ENCODE measurements at regions not wholly inside any gene's neighbourhood (a gene's known extent, or its start where the extent isn't known, plus 50 kb on each side); places are given as distances from the start of the nearest gene placed in this dataset.

DNA sequence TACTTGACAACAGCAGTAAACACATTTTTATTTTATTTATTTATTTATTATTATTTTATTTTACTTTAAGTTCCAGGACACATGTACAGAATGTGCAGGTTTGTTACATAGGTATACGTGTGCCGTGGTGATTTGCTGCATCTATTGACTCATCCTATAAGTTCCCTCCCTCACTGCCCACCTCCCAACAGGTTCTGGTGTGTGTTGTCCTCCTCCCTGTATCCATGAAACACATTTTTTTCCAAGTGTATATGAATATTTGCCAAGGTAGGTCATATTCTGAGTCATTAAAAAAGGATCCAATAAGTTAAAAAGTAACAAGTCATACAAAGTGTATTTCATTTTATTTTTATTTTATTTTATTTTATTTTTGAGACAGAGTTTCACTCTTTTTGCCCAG lies 567.3 kb upstream of the KCNMB2 start:
- TF ChIP-seq ZFX (IDR thresholded peaks at IDR 0.05) = no peak
- TF ChIP-seq, protein P1, sequence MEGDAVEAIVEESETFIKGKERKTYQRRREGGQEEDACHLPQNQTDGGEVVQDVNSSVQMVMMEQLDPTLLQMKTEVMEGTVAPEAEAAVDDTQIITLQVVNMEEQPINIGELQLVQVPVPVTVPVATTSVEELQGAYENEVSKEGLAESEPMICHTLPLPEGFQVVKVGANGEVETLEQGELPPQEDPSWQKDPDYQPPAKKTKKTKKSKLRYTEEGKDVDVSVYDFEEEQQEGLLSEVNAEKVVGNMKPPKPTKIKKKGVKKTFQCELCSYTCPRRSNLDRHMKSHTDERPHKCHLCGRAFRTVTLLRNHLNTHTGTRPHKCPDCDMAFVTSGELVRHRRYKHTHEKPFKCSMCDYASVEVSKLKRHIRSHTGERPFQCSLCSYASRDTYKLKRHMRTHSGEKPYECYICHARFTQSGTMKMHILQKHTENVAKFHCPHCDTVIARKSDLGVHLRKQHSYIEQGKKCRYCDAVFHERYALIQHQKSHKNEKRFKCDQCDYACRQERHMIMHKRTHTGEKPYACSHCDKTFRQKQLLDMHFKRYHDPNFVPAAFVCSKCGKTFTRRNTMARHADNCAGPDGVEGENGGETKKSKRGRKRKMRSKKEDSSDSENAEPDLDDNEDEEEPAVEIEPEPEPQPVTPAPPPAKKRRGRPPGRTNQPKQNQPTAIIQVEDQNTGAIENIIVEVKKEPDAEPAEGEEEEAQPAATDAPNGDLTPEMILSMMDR (conservative IDR thresholded peaks at IDR 0.05) = no peak
- H3K27ac ChIP-seq = no peak overlapping the region

GRCh38 chr3:177973241-177973840 lies 562.9 kb upstream of the KCNMB2 start:
- no peak overlapping the region for H3K27ac ChIP-seq
- TF ChIP-seq ZFX (IDR thresholded peaks at IDR 0.05) = no peak
- TF ChIP-seq, protein P1 (conservative IDR thresholded peaks at IDR 0.05) = no peak

- TF ChIP-seq, protein P1 (conservative IDR thresholded peaks at IDR 0.05) = no peak
- TF ChIP-seq ZFX (IDR thresholded peaks at IDR 0.05) = no peak
- H3K27ac ChIP-seq = no peak overlapping the region
These were observed 560.0 kb upstream of the KCNMB2 start for GRCh38 chr3:177976241-177976640.

DNA sequence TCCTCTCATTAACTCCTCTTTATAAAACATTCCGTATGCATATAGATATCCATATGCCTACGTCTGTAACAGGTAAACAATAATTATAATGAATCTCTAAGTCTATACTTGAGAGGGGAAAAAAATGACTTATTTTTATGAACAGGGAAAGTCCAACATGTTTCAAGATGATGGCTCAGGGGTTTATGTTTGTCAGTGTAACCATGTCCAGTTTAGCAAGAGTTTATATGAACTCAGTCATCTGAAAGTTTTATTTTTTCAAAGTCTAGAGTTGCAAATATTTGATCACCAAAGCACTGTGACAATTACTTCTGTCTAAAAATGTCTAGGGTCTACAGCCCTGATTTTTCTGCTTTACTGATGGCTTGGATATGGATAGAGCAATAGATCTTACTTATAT lies 559.4 kb upstream of the KCNMB2 start:
- TF ChIP-seq, protein P1 (conservative IDR thresholded peaks at IDR 0.05) = no peak
- TF ChIP-seq ZFX (IDR thresholded peaks at IDR 0.05) = no peak
- H3K27ac ChIP-seq = no peak overlapping the region

GRCh38 chr3:177977381-177978158 lies 558.7 kb upstream of the KCNMB2 start:
- TF ChIP-seq ZFX (IDR thresholded peaks at IDR 0.05) = no peak
- TF ChIP-seq, protein P1 (conservative IDR thresholded peaks at IDR 0.05) = no peak
- no peak overlapping the region for H3K27ac ChIP-seq

GRCh38 chr3:177978946-177979345 lies 557.3 kb upstream of the KCNMB2 start:
- TF ChIP-seq, protein P1 (conservative IDR thresholded peaks at IDR 0.05) = no peak
- no peak for TF ChIP-seq ZFX (IDR thresholded peaks at IDR 0.05)
- H3K27ac ChIP-seq = no peak overlapping the region

DNA sequence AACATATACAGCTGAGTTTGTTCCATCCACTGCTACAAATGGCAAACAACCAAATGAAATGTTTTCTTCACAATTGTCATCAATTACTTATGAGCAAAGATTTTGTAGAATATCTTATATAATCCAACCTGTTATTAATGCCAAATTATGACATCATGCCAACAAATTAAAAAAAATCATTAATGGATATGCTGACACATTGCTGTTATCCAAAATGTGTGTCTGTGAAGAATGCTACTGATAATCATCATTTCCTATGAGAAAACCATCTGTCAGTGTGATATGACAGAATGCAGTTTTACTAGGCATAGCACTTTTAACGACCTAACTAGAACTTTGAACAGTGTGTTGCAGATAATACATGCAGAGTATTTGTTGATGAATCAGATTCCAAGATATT lies 556.5 kb upstream of the KCNMB2 start:
- TF ChIP-seq, protein P1 (conservative IDR thresholded peaks at IDR 0.05) = no peak
- no peak for TF ChIP-seq ZFX (IDR thresholded peaks at IDR 0.05)
- no peak overlapping the region for H3K27ac ChIP-seq

Data from C4-2B (cell line).